K562 (cell line): ENCODE measurements at regions not wholly inside any gene's neighbourhood (a gene's known extent, or its start where the extent isn't known, plus 50 kb on each side); places are given as distances from the start of the nearest gene placed in this dataset.

ENCODE experiments used
- DDX20 ChIP-seq: fragments of 450-650 bp; IDR thresholded peaks from 2 replicates; pipeline ENCODE4 v1.6.1; 2016; ENCODE audit warnings: missing genetic modification characterization, low read depth, mild to moderate bottlenecking, missing compliant biosample characterization, moderate library complexity
- HNRNPH1 ChIP-seq: fragments of 200-400 bp; formaldehyde crosslinking; optimal IDR thresholded peaks from 2 replicates; pipeline ENCODE3; 2017; ENCODE audit warnings: low read depth, mild to moderate bottlenecking, low read length, moderate library complexity
- LARP7 ChIP-seq: fragments of 450-650 bp; IDR thresholded peaks from 2 replicates; pipeline ENCODE4 v1.6.1; 2016
- SIN3B ChIP-seq: fragments of 450-650 bp; IDR thresholded peaks from 2 replicates; pipeline ENCODE4 v1.6.1; 2017; ENCODE audit warnings: low read depth, mild to moderate bottlenecking, moderate library complexity
- SRSF9 ChIP-seq: fragments of 200-400 bp; formaldehyde crosslinking; IDR thresholded peaks from 2 replicates; pipeline ENCODE4 v1.6.1; 2017; ENCODE audit warnings: low read depth, low read length, borderline replicate concordance
- ZBTB49 ChIP-seq: sonication (generic); formaldehyde crosslinking; IDR thresholded peaks from 2 replicates; pipeline ENCODE4 v1.8.0; 2022; ENCODE audit warnings: missing genetic modification reagents, mild to moderate bottlenecking, borderline replicate concordance
- ZNF407 ChIP-seq: fragments of 450-650 bp; IDR thresholded peaks from 2 replicates; pipeline ENCODE4 v1.6.1; 2016; ENCODE audit warnings: low read depth
- TF ChIP-seq, protein P1 (sequence below): sonication (generic); formaldehyde crosslinking; IDR thresholded peaks from 2 replicates; pipeline ENCODE4 v1.8.0; 2022; ENCODE audit warnings: mild to moderate bottlenecking, missing genetic modification reagents, borderline replicate concordance

GRCh38 chr15:39106950-39107349, 473.9 kb upstream of the THBS1 start (continued):
- TF ChIP-seq ZBTB49 (CRISPR knock-in tag) (no peak), ZNF407 (no peak), HNRNPH1 (no peak), DDX20 (tag) (no peak), SIN3B (no peak), SRSF9 (no peak), LARP7 (no peak)
- TF ChIP-seq, protein P1, sequence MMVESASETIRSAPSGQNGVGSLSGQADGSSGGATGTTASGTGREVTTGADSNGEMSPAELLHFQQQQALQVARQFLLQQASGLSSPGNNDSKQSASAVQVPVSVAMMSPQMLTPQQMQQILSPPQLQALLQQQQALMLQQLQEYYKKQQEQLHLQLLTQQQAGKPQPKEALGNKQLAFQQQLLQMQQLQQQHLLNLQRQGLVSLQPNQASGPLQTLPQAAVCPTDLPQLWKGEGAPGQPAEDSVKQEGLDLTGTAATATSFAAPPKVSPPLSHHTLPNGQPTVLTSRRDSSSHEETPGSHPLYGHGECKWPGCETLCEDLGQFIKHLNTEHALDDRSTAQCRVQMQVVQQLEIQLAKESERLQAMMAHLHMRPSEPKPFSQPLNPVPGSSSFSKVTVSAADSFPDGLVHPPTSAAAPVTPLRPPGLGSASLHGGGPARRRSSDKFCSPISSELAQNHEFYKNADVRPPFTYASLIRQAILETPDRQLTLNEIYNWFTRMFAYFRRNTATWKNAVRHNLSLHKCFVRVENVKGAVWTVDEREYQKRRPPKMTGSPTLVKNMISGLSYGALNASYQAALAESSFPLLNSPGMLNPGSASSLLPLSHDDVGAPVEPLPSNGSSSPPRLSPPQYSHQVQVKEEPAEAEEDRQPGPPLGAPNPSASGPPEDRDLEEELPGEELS (CRISPR knock-in tag), result no peak
